GM21381 (cell line): ENCODE measurements at regions not wholly inside any gene's neighbourhood (a gene's known extent, or its start where the extent isn't known, plus 50 kb on each side); places are given as distances from the start of the nearest gene placed in this dataset.
"Not testable (repeated sequence)": the region's sequence is repeated elsewhere in the genome, so short reads cannot be mapped to it uniquely, and the experiment has no call there.

Experiments used
- ATAC-seq: cut with Tn5 transposase; IDR thresholded peaks from one replicate; pipeline ENCODE4 v1.9.1; 2021; ENCODE audit warnings: mild to moderate bottlenecking, moderate library complexity; ENCODE audit not compliant: unreplicated experiment

GRCh38 chr5:168073991-168074800, 217.2 kb upstream of the WWC1 start:
- no peak for ATAC-seq

GRCh38 chr5:168075387-168075786, 216.1 kb upstream of the WWC1 start:
- ATAC-seq = no peak

- no peak for ATAC-seq
These were observed 214.9 kb upstream of the WWC1 start for GRCh38 chr5:168076561-168076991.

- ATAC-seq = no peak
These were observed 206.0 kb upstream of the WWC1 start for GRCh38 chr5:168085261-168086031.

GRCh38 chr5:168086104-168086610, 205.3 kb upstream of the WWC1 start:
- no peak for ATAC-seq

GRCh38 chr5:168086746-168087145, 204.7 kb upstream of the WWC1 start:
- no peak for ATAC-seq

GRCh38 chr5:168088410-168089173, 202.9 kb upstream of the WWC1 start:
- ATAC-seq = no peak

GRCh38 chr5:168089201-168089887, 202.1 kb upstream of the WWC1 start:
- no peak for ATAC-seq

GRCh38 chr5:168092209-168093185, 198.9 kb upstream of the WWC1 start:
- ATAC-seq = no peak

GRCh38 chr5:168093200-168093910, 198.1 kb upstream of the WWC1 start:
- ATAC-seq = no peak

GRCh38 chr5:168096525-168096924, 194.9 kb upstream of the WWC1 start:
- ATAC-seq = no peak

GRCh38 chr5:168097876-168098653, 193.4 kb upstream of the WWC1 start:
- ATAC-seq = no peak

- ATAC-seq = no peak
These were observed 190.1 kb upstream of the WWC1 start for GRCh38 chr5:168101352-168101751.

- ATAC-seq = not testable (repeated sequence)
These were observed 188.4 kb upstream of the WWC1 start for GRCh38 chr5:168103018-168103417.

- no peak for ATAC-seq
These were observed 187.1 kb upstream of the WWC1 start for GRCh38 chr5:168104350-168104749.

- no peak for ATAC-seq
These were observed 186.5 kb upstream of the WWC1 start for GRCh38 chr5:168104811-168105481.

GRCh38 chr5:168106008-168106761, 185.3 kb upstream of the WWC1 start:
- ATAC-seq = no peak
